ENCODE measurements at regions not wholly inside any gene's neighbourhood (a gene's known extent, or its start where the extent isn't known, plus 50 kb on each side); places are given as distances from the start of the nearest gene placed in this dataset.

DNA sequence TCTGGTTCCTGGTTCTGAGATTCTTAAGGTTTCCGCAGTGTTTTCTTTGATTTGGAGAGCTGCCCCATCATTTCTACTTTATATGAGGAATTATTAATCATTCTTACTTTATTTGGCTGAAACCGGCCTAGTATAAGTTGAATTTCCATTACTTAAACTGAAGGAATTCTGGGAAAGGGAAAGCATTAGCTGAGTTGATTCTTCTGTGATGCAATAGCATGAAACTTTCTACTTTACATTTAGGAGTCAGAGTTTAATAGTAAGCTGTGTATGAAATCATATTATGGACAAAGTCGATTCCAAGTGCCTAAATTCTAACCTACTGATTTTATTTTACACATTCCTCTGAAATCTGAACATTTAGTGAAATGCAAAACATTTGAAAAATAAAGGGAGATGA lies 1269.7 kb upstream of the ZEB2 start:
- TF ChIP-seq, protein P1, sequence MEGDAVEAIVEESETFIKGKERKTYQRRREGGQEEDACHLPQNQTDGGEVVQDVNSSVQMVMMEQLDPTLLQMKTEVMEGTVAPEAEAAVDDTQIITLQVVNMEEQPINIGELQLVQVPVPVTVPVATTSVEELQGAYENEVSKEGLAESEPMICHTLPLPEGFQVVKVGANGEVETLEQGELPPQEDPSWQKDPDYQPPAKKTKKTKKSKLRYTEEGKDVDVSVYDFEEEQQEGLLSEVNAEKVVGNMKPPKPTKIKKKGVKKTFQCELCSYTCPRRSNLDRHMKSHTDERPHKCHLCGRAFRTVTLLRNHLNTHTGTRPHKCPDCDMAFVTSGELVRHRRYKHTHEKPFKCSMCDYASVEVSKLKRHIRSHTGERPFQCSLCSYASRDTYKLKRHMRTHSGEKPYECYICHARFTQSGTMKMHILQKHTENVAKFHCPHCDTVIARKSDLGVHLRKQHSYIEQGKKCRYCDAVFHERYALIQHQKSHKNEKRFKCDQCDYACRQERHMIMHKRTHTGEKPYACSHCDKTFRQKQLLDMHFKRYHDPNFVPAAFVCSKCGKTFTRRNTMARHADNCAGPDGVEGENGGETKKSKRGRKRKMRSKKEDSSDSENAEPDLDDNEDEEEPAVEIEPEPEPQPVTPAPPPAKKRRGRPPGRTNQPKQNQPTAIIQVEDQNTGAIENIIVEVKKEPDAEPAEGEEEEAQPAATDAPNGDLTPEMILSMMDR (IDR thresholded peaks at IDR 0.05): no peak
- TF ChIP-seq SIN3A (IDR thresholded peaks at IDR 0.05; ENCODE audit: borderline replicate concordance, insufficient read depth, low read depth, low read length): no peak
